Stimulated activated CD4-positive, alpha-beta T cell treated with anti-CD3 and anti-CD28 coated beads, Interleukin-4, amount 100 ng/mL, for 48 hours (primary cell): ENCODE measurements at regions not wholly inside any gene's neighbourhood (a gene's known extent, or its start where the extent isn't known, plus 50 kb on each side); places are given as distances from the start of the nearest gene placed in this dataset.

Experiments
- DNase-seq, 2 donors: peaks; one replicate each; pipeline ENCODE4 v3.0.0-alpha.2; 2020; ENCODE audit warnings: low read depth in 2 of 2

- DNase-seq, result no peak
These were observed 95.6 kb upstream of the E2F8 start for GRCh38 chr11:19336331-19336730.

- no peak for DNase-seq
These were observed 91.7 kb upstream of the E2F8 start for GRCh38 chr11:19332476-19332875.

GRCh38 chr11:19330416-19330815 is 89.7 kb upstream of the E2F8 start:
- no peak for DNase-seq

DNA sequence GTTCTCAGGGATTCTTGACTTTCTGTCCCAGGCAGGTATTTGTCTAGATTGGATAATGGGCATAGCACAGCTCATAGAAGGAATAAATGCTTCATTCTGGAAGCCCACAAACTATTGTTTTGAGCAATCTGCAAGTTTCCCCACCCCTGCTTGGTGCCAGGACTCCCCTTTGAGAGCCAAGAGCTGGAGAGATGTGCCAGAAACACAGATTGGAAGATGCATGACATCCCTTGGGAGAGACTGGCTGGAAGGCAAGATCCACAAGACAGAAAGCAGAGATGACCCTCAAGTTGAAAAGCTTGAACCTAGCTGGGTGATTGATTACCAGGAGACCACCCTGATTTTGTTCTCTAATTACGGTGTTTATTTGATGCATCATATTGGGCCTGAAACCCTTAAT is 89.2 kb upstream of the E2F8 start:
- no peak for DNase-seq

- DNase-seq, result no peak
These were observed 88.0 kb upstream of the E2F8 start for GRCh38 chr11:19328586-19329311.

- no peak for DNase-seq
These were observed 86.5 kb upstream of the E2F8 start for GRCh38 chr11:19327280-19327679.

GRCh38 chr11:19326499-19326898 is 85.8 kb upstream of the E2F8 start:
- DNase-seq, result no peak

DNA sequence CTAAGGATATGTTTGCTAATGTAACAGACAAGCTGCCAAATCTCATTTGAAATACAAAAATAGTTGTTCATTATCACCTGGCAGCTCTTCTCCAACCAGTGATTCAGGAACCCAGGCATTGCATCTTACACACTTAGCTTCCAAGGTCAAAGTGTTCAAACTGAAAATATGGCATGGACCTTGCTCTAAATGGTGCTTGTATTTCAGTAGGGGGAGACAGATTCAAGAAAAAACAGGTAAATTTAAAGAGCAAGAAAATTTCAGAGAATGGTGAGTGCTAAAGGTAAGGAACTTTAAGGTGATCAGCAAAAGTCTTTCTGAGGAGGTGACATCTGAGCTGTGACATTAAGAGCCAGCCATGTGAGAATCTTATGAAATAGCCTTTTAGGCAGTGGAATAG is 82.8 kb upstream of the E2F8 start:
- no peak for DNase-seq

GRCh38 chr11:19321351-19321750 is 80.6 kb upstream of the E2F8 start:
- no peak for DNase-seq

DNA sequence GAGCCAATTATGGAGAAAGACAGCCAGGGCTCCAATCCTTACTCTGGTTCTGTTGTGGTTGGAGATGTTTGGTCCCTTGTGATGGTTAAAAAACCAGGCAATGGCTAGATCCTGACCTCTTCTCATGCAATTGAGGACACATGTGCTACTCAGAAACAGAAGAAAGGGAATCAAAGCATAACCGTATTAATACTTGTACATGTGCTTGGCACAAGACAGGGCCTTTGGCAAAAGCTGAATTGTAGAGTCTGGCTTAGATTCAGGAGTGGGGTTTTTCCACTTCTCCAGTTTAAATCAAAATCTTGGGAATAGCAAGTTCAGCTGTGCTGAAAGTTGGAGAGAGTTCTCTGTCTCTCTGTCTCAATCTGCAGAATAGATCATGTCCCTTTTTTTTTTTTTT is 80.1 kb upstream of the E2F8 start:
- DNase-seq, result no peak

- no peak for DNase-seq
These were observed 75.7 kb upstream of the E2F8 start for GRCh38 chr11:19316434-19316833.

- no peak for DNase-seq
These were observed 74.8 kb upstream of the E2F8 start for GRCh38 chr11:19315511-19315910.

DNA sequence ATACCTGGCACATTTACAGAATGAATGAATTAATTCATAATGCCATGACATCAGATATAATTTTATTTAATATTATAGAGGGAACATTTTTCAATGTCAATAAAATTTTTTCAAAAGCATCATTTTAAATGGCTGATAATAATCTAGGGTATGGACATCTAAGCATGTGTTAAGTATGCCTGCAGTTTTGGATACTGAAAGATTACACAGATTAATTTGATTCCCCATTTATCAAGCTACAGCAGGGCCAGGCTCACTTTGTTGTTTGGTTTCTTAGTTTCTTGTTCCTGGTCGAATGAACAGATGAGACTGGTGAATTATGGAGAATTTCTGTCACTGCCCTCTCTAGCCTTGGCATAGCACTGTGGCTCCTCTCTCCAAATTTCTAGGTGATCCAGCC is 72.4 kb upstream of the E2F8 start:
- DNase-seq, result no peak

GRCh38 chr11:19311308-19312030 is 70.7 kb upstream of the E2F8 start:
- peak; percentile 26 to 32 for DNase-seq

DNA sequence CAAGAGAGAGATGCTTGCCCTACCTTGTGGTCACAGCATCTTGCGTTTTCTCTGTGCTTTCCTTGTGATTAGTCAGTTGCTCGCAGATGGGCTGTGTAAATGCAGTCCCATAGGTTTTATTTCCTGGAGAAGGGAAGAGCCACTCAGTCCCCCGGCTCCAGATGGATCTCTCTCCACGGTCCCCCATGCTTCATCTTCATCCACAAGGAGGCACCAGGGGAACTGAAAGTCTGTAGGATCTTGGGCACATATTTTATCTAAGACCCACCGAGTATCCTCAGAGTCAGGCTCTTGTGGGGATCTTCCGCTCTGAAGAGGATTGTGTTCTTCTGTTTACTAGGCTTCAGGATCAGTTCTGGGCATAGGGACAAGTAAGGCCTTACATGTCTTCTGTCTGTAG is 66.8 kb upstream of the E2F8 start:
- no peak for DNase-seq

DNA sequence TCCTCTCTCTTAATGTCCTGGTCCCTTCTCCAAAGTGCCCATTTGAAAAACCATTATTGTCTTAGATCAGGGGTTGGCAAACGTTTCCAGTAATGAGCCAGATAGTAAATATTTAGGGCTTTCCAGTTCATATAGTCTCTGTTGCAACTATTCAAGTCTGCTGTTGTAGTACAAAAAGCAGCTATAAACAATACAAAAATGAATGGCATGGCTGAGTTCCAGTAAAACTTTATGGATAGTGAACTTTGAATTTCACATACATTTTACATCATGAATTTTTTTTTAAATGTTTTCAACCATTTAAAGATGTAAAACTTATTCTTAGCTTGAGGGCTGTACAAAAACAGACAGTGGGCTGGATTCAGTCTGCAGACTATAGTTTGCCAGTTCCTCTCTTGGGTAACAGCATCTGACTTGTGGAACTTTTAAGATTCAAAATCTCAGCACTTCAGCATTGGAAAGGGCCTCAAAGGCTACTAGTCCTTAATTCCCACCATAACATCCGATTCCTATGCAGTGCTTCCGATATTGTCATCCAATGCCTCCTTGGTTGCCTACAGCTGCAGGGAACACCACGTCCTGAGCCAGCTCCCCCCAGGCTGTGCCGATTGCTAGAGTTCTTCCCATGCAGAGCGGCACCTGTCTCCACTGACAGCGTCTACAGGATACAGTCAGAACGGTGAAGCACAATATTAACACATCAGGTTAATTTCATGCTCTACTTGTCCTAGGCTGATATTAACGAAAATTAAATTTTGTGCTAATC is 65.6 kb upstream of the E2F8 start:
- DNase-seq, result no peak

- DNase-seq, result no peak
These were observed 60.6 kb upstream of the E2F8 start for GRCh38 chr11:19301361-19301760.

DNA sequence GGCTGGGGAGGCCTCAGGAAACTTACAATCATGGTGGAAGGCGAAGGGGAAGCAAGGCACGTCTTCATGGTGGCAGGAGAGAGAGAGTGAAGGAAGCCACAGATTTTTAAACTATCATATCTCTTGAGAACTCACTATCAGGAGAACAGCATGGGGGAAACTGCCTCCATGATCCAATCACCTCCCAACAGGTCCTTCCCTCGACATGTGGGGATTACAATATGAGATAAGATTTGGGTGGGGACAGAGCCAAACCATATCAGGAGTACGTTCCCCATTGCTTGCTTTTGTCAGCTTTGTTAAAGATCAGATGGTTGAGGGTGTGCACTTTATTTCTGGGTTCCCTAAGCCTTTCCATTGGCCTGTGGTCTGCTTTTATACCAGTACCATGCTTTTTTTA is 53.7 kb upstream of the E2F8 start:
- DNase-seq, result no peak

DNA sequence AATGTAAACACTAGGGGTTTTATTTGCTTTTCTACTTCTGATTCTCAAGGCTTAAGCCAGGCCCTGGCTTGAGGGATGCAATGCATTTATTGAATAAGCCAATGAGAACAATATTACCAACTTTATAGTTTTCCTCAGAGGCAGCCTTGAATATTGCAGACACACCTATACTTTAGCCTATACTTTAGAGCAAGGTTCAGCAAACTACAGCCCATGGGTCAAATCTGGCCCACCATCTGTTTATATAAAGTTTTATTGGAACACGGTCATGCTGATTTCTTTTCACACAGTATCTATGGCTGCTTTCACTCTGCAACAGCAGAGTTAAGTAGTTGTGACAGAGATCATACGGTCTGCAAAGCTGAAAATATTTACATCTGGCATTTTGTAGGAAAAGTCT is 50.3 kb upstream of the E2F8 start:
- no peak for DNase-seq
